LNCaP clone FGC (cell line): ENCODE measurements at regions not wholly inside any gene's neighbourhood (a gene's known extent, or its start where the extent isn't known, plus 50 kb on each side); places are given as distances from the start of the nearest gene placed in this dataset.

ENCODE experiments used
- DNase-seq: peaks from one replicate; pipeline ENCODE4 v3.0.0-alpha.2; 2011; ENCODE audit warnings: low read depth
- H3K4me3 ChIP-seq: 2 replicates; pipeline ENCODE4 v1.5.1; 2011; ENCODE audit warnings: mild to moderate bottlenecking, low read depth, low read length, control low read depth
- TF ChIP-seq, protein P1 (sequence below): IDR thresholded peaks from 2 replicates; pipeline ENCODE4 v1.5.1; 2012; ENCODE audit warnings: mild to moderate bottlenecking; ENCODE audit not compliant: control insufficient read depth, insufficient read depth; ENCODE audit errors: extremely low read depth

DNA sequence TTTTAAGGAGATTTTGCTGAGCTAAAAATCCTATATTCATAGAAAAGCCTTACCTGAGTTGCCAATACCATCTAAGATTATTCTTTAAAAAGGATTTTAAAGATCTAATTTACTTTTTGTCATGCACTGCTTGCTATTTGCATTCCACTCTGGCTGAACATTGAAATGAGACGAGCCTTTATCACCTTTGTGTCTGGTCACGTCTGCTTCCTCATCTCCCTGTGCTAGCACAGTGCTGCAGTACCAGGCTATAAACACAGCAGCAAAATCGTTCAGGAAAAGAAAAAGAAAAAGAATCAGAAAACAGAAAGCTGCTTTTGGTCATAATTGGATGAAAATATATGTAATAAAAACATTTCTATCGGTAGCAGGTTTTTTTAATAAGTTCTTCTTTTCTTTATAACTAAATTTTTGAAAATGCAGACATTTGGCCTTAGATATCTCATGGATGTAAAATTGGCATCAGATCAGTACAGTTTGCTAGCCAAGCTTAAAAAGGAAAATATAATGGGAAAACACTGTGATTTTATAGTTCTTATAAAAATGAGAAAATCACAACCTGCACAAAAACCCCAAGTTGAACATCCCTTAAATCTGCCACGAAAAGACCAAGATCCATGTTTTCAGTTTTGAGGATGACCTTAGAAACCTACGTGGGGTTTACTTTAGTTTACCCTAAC is 735.7 kb upstream of the CXADR start:
- TF ChIP-seq, protein P1, sequence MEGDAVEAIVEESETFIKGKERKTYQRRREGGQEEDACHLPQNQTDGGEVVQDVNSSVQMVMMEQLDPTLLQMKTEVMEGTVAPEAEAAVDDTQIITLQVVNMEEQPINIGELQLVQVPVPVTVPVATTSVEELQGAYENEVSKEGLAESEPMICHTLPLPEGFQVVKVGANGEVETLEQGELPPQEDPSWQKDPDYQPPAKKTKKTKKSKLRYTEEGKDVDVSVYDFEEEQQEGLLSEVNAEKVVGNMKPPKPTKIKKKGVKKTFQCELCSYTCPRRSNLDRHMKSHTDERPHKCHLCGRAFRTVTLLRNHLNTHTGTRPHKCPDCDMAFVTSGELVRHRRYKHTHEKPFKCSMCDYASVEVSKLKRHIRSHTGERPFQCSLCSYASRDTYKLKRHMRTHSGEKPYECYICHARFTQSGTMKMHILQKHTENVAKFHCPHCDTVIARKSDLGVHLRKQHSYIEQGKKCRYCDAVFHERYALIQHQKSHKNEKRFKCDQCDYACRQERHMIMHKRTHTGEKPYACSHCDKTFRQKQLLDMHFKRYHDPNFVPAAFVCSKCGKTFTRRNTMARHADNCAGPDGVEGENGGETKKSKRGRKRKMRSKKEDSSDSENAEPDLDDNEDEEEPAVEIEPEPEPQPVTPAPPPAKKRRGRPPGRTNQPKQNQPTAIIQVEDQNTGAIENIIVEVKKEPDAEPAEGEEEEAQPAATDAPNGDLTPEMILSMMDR = no peak
- no peak overlapping the region for H3K4me3 ChIP-seq
- DNase-seq = no peak

DNA sequence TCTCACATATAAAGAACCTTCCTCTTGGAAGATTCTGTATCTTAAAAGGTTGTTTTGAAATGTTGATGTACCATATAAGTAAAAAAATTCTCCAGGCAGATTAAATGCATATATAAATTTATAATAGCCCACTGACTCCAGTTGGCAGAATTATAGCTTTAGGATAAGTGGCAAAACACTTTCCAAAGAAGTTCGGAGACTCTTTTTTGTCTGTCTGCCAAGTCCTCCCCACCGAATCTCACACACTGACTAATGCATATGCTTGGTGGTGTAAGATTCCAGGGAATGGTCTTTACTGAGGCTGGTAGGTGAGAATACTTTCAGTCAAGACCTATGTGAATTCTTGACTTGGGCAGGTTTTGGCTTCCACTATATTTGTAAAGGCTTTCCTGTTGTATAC is 724.3 kb upstream of the CXADR start:
- TF ChIP-seq, protein P1 = no peak
- H3K4me3 ChIP-seq = no peak overlapping the region
- no peak for DNase-seq

DNA sequence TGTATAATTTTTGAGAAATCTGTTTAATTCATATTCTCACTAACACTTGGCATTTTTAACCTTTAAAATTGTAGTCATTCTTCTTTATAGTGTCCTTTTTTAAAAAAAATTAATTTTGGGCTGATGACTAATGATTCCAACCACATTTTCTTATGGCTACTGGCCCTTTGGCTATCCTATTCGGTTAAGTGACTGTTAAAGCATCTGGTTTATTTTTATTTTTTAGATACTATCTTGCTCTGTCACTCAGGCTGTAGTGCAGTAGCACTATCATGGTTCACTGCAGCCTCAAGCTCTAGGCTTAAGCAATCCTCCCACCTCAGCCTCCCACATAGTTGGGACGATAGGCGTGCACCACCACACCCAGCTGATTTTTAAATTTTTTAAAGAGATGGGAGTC is 723.2 kb upstream of the CXADR start:
- H3K4me3 ChIP-seq = no peak overlapping the region

DNA sequence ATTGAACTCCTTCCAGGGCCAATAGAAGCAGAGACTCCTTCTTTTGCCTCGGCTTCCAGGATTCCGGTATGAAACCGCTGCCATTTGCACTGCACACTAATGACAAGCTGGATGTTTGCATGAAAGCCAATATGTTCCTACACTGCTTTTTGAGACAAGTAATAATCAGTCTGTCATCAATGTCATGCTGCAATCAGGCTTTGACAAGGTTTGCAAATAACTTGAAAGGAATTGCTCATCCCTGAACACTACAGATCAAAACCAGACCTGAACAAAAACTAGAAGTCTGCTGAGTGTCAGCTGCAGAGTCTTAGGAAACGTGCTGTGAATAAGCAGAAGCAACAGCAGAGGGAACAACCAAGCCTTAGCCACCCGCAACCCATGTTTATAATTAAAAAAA is 720.7 kb upstream of the CXADR start:
- no peak overlapping the region for H3K4me3 ChIP-seq
- DNase-seq = no peak
- TF ChIP-seq, protein P1 = no peak

More for the DNA sequence above, 723.2 kb upstream of the CXADR start:
- TF ChIP-seq, protein P1 = no peak
- DNase-seq = no peak

DNA sequence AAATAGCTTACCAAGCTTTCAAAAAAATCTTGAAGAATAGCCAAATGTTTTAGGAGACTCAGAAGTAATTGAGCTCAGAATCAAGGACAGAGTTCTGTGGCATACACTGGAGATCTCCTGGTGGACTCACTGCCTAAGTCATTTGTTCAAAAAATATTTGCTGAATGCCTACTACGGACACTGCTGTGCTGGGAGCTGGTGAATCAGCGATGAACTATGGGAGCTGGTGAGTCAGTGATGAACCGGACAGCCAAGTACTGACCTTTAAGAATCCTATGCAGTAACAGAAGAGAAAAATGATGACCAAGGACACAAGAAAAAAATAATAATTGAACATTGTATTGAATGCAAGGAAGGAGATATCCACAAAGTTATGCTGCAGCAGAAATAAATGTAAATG is 717.9 kb upstream of the CXADR start:
- TF ChIP-seq, protein P1 = no peak
- H3K4me3 ChIP-seq = no peak overlapping the region
- DNase-seq = no peak

DNA sequence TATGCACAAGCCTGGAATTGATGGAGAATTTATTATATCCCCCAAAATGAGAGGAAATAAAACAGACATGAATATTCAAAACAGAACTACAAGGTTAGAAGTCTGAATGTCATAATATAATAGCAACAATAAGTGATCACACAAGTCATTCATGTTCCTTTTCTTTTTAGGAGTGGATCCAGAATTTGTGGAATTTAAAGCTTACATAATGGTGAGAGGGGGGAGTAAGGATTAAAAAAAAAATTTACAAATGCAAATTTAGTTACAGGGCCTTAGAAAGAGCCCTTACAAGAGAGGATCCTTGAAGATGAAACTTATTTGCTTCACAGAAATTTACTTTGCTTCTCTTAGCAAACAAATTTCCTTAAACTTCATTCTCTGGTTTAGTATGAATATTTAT is 716.1 kb upstream of the CXADR start:
- DNase-seq = no peak
- TF ChIP-seq, protein P1 = no peak
- H3K4me3 ChIP-seq = no peak overlapping the region

DNA sequence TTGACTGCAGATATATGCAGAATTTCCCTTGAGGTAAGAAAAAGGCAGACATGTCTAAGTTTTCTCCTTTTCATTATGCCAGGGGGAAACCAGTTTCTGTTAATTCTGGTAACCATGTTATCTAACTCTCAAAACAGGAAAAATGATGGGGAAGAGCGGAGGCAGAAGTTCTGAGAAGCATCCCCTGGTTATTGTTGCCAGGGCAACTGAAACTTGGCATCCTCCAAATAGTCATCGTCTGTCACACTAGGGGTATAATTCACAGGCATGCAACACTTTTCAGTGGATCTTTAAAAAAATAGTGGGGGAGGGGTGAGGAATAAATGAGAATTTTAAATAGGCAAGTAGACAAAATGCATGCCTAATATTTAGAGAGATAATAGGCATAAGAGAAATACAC is 715.3 kb upstream of the CXADR start:
- no peak for DNase-seq
- H3K4me3 ChIP-seq = no peak overlapping the region
- TF ChIP-seq, protein P1 = no peak
